Liver (tissue), 8 donors: ENCODE measurements at regions not wholly inside any gene's neighbourhood (a gene's known extent, or its start where the extent isn't known, plus 50 kb on each side); places are given as distances from the start of the nearest gene placed in this dataset.

Experiments used
- DNase-seq: peaks from one replicate; pipeline ENCODE4 v3.0.0-alpha.2; 2017; ENCODE audit warnings: low spot score
- H3K27ac ChIP-seq, 2 donors: one replicate each; pipeline ENCODE4 v1.7.0; 2013; ENCODE audit warnings: inconsistent platforms in 2 of 2, low read length in 2 of 2, control low read depth in 1 of 2, low read depth in 1 of 2, mild to moderate bottlenecking in 1 of 2
- H3K27me3 ChIP-seq, 4 donors: one replicate each; pipeline versions ENCODE4 v1.6.1 to v1.7.0; 2013; ENCODE audit warnings: low read length in 3 of 4, inconsistent platforms in 1 of 4, mild to moderate bottlenecking in 1 of 4, moderate library complexity in 1 of 4; ENCODE audit not compliant: control insufficient read depth in 4 of 4, insufficient read depth in 4 of 4
- H3K36me3 ChIP-seq, 4 donors: one replicate each; pipeline versions ENCODE4 v1.6.1 to v1.7.0; 2013; ENCODE audit warnings: low read length in 3 of 4, mild to moderate bottlenecking in 3 of 4, low read depth in 1 of 4, moderate library complexity in 1 of 4; ENCODE audit not compliant: control insufficient read depth in 4 of 4, insufficient read depth in 3 of 4
- H3K4me1 ChIP-seq, 4 donors: one replicate each; pipeline versions ENCODE4 v1.6.1 to v1.7.0; 2013; ENCODE audit warnings: low read length in 3 of 4, mild to moderate bottlenecking in 3 of 4, moderate library complexity in 1 of 4; ENCODE audit not compliant: control insufficient read depth in 4 of 4, insufficient read depth in 4 of 4
- H3K4me3 ChIP-seq, 3 donors: one replicate each; pipeline versions ENCODE4 v1.6.1 to v1.7.0; 2013; ENCODE audit warnings: low read length in 3 of 3, control low read depth in 1 of 3, low read depth in 1 of 3, mild to moderate bottlenecking in 1 of 3
- H3K9ac ChIP-seq, 2 donors: one replicate each; pipeline ENCODE4 v1.7.0; 2013; ENCODE audit warnings: low read length in 2 of 2, mild to moderate bottlenecking in 2 of 2, moderate library complexity in 2 of 2, control low read depth in 1 of 2, low read depth in 1 of 2
- H3K9me3 ChIP-seq, 4 donors: one replicate each; pipeline versions ENCODE4 v1.6.1 to v1.7.0; 2013; ENCODE audit warnings: low read length in 3 of 4; ENCODE audit not compliant: control insufficient read depth in 4 of 4
- ATF3 ChIP-seq: IDR thresholded peaks from 2 replicates; pipeline ENCODE4 v1.6.1; 2016; ENCODE audit warnings: antibody characterized with exemption
- CTCF ChIP-seq: fragments of 150-350 bp; IDR thresholded peaks from 2 replicates; pipeline ENCODE4 v1.5.1; 2017; ENCODE audit warnings: improper control_type of control experiment, low read depth, low read length; ENCODE audit not compliant: missing input control
- EGR1 ChIP-seq, 2 donors: IDR thresholded peaks; 2 replicates each; pipeline ENCODE4 v1.6.1; 2016 to 2018; ENCODE audit warnings: antibody characterized with exemption in 2 of 2, low read depth in 2 of 2
- FOXA1 ChIP-seq: IDR thresholded peaks from 2 replicates; pipeline ENCODE4 v1.6.1; 2016; ENCODE audit warnings: antibody characterized with exemption
- FOXA2 ChIP-seq: IDR thresholded peaks from 2 replicates; pipeline ENCODE4 v1.6.1; 2016; ENCODE audit warnings: antibody characterized with exemption
- GABPA ChIP-seq, 2 donors: IDR thresholded peaks in 1 of 2; conservative IDR thresholded peaks in 1 of 2; 2 replicates each; pipeline ENCODE4 v1.6.1; 2016; ENCODE audit warnings: antibody characterized with exemption in 2 of 2, mild to moderate bottlenecking in 1 of 2, moderate library complexity in 1 of 2
- HNF4A ChIP-seq, 2 donors: conservative IDR thresholded peaks; 2 replicates each; pipeline ENCODE4 v1.6.1; 2016; ENCODE audit warnings: antibody characterized with exemption in 2 of 2, mild to moderate bottlenecking in 2 of 2
- HNF4G ChIP-seq: IDR thresholded peaks from 2 replicates; pipeline ENCODE4 v1.6.1; 2016; ENCODE audit warnings: antibody characterized with exemption
- JUND ChIP-seq, 2 donors: IDR thresholded peaks; 2 replicates each; pipeline ENCODE4 v1.6.1; 2016; ENCODE audit warnings: antibody characterized with exemption in 2 of 2
- MAX ChIP-seq: IDR thresholded peaks from 2 replicates; pipeline ENCODE4 v1.6.1; 2016; ENCODE audit warnings: antibody characterized with exemption
- NR2F2 ChIP-seq: IDR thresholded peaks from 2 replicates; pipeline ENCODE4 v1.6.1; 2016; ENCODE audit warnings: antibody characterized with exemption
- RAD21 ChIP-seq, 2 donors: IDR thresholded peaks; 2 replicates each; pipeline ENCODE4 v1.6.1; 2016; ENCODE audit warnings: antibody characterized with exemption in 2 of 2, mild to moderate bottlenecking in 2 of 2
- REST ChIP-seq: IDR thresholded peaks from 2 replicates; pipeline ENCODE4 v1.6.1; 2016; ENCODE audit warnings: antibody characterized with exemption, mild to moderate bottlenecking
- RXRA ChIP-seq, 2 donors: IDR thresholded peaks; 2 replicates each; pipeline ENCODE4 v1.6.1; 2017 to 2018; ENCODE audit warnings: antibody characterized with exemption in 2 of 2, mild to moderate bottlenecking in 1 of 2
- SP1 ChIP-seq: IDR thresholded peaks from 2 replicates; pipeline ENCODE4 v1.6.1; 2018; ENCODE audit warnings: antibody characterized with exemption, mild to moderate bottlenecking
- TAF1 ChIP-seq: conservative IDR thresholded peaks from 2 replicates; pipeline ENCODE4 v1.6.1; 2016; ENCODE audit warnings: antibody characterized with exemption, mild to moderate bottlenecking
- YY1 ChIP-seq: IDR thresholded peaks from 2 replicates; pipeline ENCODE4 v1.6.1; 2016; ENCODE audit warnings: antibody characterized with exemption, mild to moderate bottlenecking
- ZBTB33 ChIP-seq: IDR thresholded peaks from 2 replicates; pipeline ENCODE4 v1.6.1; 2016; ENCODE audit warnings: antibody characterized with exemption
- WGBS: extraction: QIAGEN DNeasy Blood & Tissue Kit; methylation state at CpG from one replicate; pipeline ENCODE4 v1.1.7; 2013; 5-methylcytosine and 5-hydroxymethylcytosine counted together
- donor health status: healthy.
- donor health status: healthy.
- donor health status: healthy.
- donor health status: healthy.
- donor health status: healthy.

- H3K36me3 ChIP-seq, result no peaks in the 10 kb centered on the region
- no peaks in the 10 kb centered on the region for H3K4me1 ChIP-seq
- H3K9ac ChIP-seq, result no peak overlapping the region
- H3K27ac ChIP-seq, result no peak overlapping the region
- 87% methylated on average over 2 of the region's 2 CpGs for WGBS
- no peaks in the 10 kb centered on the region for H3K9me3 ChIP-seq
- H3K27me3 ChIP-seq, result no peaks in the 10 kb centered on the region
- TF ChIP-seq ZBTB33 (no peak), GABPA (IDR thresholded peaks at IDR 0.05 in 1 of 2, conservative IDR thresholded peaks at IDR 0.05 in 1 of 2) (no peak), RXRA (IDR thresholded peaks at IDR 0.05) (no peak), SP1 (no peak), RAD21 (IDR thresholded peaks at IDR 0.05) (no peak), JUND (IDR thresholded peaks at IDR 0.05) (no peak), FOXA1 (no peak), MAX (no peak), ATF3 (no peak), TAF1 (no peak), FOXA2 (no peak), HNF4A (conservative IDR thresholded peaks at IDR 0.05) (no peak), EGR1 (IDR thresholded peaks at IDR 0.05; ENCODE audit: low read depth in 2 of 2) (no peak), YY1 (no peak), HNF4G (no peak), CTCF (no peak), REST (no peak), NR2F2 (no peak)
- H3K4me3 ChIP-seq, result no peak overlapping the region
- DNase-seq, result no peak
These were observed 89.0 kb upstream of the SCOC start for GRCh38 chr4:140284456-140284855.
